Muscle of leg (tissue), 3 donors: ENCODE measurements at regions not wholly inside any gene's neighbourhood (a gene's known extent, or its start where the extent isn't known, plus 50 kb on each side); places are given as distances from the start of the nearest gene placed in this dataset.

Source experiments
- DNase-seq: peaks from one replicate; pipeline ENCODE4 v3.0.0; 2013
- H3K27ac ChIP-seq: one replicate; pipeline ENCODE4 v1.5.1; 2013; ENCODE audit warnings: mild to moderate bottlenecking, low read length, control low read depth
- H3K27me3 ChIP-seq: one replicate; pipeline ENCODE4 v1.6.1; 2013; ENCODE audit warnings: low read length; ENCODE audit not compliant: control insufficient read depth, insufficient read depth
- H3K36me3 ChIP-seq: one replicate; pipeline ENCODE4 v1.6.1; 2013; ENCODE audit warnings: low read length; ENCODE audit not compliant: control insufficient read depth, insufficient read depth
- H3K4me1 ChIP-seq: one replicate; pipeline ENCODE4 v1.6.1; 2013; ENCODE audit warnings: low read length; ENCODE audit not compliant: control insufficient read depth, insufficient read depth
- H3K4me3 ChIP-seq: one replicate; pipeline ENCODE4 v1.5.1; 2013; ENCODE audit warnings: low read length, control low read depth
- H3K9me3 ChIP-seq: replicated peaks from 2 replicates; pipeline ENCODE4 v1.6.1; 2013; ENCODE audit warnings: low read depth, low read length; ENCODE audit not compliant: control insufficient read depth
- WGBS: methylation state at CpG from one replicate; pipeline ENCODE4 v1.1.5; 2013; ENCODE audit warnings: missing lambda C conversion rate; ENCODE audit not compliant: insufficient coverage; 5-methylcytosine and 5-hydroxymethylcytosine counted together

GRCh38 chr1:218778257-218779126 is 395.2 kb upstream of the LYPLAL1 start:
- Histone ChIP-seq H3K27me3 (no peaks in the 10 kb centered on the region), H3K9me3 (no peaks in the 10 kb centered on the region), H3K4me1 (no peaks in the 10 kb centered on the region), H3K4me3 (no peak overlapping the region), H3K36me3 (no peaks in the 10 kb centered on the region), H3K27ac (no peak overlapping the region)
- WGBS: 60% methylated on average over 1 of the region's 4 CpGs
- DNase-seq: no peak

DNA sequence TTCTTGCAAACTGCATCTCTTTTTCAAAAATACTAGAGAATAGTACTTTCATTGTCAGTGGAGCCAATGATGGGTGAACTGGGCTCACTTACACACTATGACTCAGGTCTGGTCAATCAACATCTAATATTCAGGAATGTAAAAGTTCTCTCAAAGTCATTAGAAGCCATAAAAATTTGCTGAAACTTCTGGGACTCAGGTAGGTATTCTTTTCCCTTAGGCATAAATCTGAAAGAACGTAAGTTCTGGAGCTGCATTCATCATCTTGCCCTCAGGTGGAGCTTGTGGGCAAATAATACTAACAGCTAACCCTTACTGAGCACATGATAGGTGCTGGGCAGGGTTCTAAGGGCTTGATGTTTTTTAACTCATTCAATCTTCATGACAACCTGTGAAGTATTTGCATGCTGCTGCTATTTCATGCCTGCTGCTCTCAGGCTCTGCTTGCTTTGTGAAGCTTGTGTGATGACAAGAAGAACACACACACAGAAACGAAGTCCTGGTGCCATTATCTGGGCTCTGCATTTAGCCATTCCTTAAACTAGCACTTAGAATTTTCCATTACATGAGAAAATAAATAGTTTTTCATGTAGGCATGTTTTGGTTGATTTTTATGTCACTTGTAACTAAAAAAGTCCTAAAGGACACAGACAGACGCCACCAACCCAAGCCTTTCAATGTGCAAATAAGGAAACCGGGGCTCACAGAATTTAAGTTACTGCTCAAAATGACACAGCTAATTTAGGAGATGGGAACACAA is 394.2 kb upstream of the LYPLAL1 start:
- WGBS: no CpG with 5 or more reads among the region's 4 CpGs

GRCh38 chr1:218783131-218783530 is 390.5 kb upstream of the LYPLAL1 start:
- Histone ChIP-seq H3K4me3 (no peak overlapping the region), H3K36me3 (no peaks in the 10 kb centered on the region), H3K9me3 (no peaks in the 10 kb centered on the region), H3K27ac (no peak overlapping the region), H3K4me1 (peaks cover 2% of the 10 kb centered on the region), H3K27me3 (no peaks in the 10 kb centered on the region)
- WGBS: no CpG with 5 or more reads among the region's 3 CpGs
- no peak for DNase-seq

More for the DNA sequence above, 394.2 kb upstream of the LYPLAL1 start:
- Histone ChIP-seq H3K4me3 (no peak overlapping the region), H3K9me3 (no peaks in the 10 kb centered on the region), H3K27me3 (no peaks in the 10 kb centered on the region), H3K4me1 (no peaks in the 10 kb centered on the region), H3K27ac (no peak overlapping the region), H3K36me3 (no peaks in the 10 kb centered on the region)
- no peak for DNase-seq

DNA sequence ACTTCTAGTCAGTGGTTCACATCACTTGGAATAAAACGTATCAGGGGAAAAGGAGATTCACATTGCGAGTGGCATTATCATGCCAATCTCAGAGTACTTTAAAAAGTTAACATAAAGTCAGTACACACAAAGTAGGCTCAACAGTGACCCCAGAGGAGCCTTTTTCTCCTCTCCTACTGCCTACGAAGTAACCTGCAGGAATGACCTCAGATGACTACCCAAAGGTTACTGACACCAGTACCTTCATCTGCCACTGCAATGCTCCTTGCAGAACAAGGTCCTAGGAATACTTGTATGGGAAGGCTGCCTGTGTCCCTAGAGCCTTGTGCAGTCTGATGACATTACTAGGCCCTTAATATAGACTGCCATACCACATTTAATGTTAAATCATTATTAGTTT is 389.8 kb upstream of the LYPLAL1 start:
- Histone ChIP-seq H3K9me3 (no peaks in the 10 kb centered on the region), H3K27ac (no peak overlapping the region), H3K36me3 (no peaks in the 10 kb centered on the region), H3K4me3 (no peak overlapping the region), H3K27me3 (no peaks in the 10 kb centered on the region), H3K4me1 (peaks cover 2% of the 10 kb centered on the region)
- DNase-seq: no peak
- no CpG with 5 or more reads among the region's 3 CpGs for WGBS

DNA sequence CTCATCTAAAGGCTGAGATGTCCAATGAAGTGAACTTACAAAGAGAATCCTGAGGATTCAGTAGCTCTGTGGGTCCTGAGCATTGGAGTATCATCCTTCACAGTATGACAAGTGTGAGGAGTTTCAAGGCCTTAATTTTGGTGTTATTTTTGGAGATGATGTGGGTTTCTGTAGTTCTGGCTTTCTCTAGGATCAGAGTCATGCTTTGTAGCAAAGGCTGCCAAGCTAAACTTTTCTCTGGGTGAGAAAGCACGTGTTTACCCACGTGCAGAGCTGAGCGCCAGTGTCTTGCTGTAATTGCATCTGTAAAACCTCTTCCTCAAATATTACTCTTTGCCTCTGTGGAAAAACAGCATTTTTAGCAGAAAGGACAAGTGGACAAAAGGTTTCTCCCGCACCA is 387.8 kb upstream of the LYPLAL1 start:
- peak; percentile 25 for DNase-seq
- Histone ChIP-seq H3K27me3 (no peaks in the 10 kb centered on the region), H3K27ac (no peak overlapping the region), H3K4me1 (peaks cover 2% of the 10 kb centered on the region), H3K36me3 (no peaks in the 10 kb centered on the region), H3K4me3 (no peak overlapping the region), H3K9me3 (no peaks in the 10 kb centered on the region)
- no CpG with 5 or more reads among the region's 4 CpGs for WGBS

- Histone ChIP-seq H3K4me1 (peaks cover 2% of the 10 kb centered on the region), H3K9me3 (no peaks in the 10 kb centered on the region), H3K4me3 (no peak overlapping the region), H3K27ac (no peak overlapping the region), H3K36me3 (no peaks in the 10 kb centered on the region), H3K27me3 (no peaks in the 10 kb centered on the region)
- DNase-seq: no peak
- 80% methylated on average over 3 of the region's 6 CpGs for WGBS
Observed at GRCh38 chr1:218787826-218788225, 385.9 kb upstream of the LYPLAL1 start.

- Histone ChIP-seq H3K27ac (no peak overlapping the region), H3K4me1 (no peaks in the 10 kb centered on the region), H3K4me3 (no peak overlapping the region), H3K36me3 (no peaks in the 10 kb centered on the region), H3K27me3 (no peaks in the 10 kb centered on the region), H3K9me3 (no peaks in the 10 kb centered on the region)
- WGBS: no CpG with 5 or more reads among the region's 3 CpGs
- no peak for DNase-seq
Observed at GRCh38 chr1:218796773-218797172, 376.9 kb upstream of the LYPLAL1 start.

DNA sequence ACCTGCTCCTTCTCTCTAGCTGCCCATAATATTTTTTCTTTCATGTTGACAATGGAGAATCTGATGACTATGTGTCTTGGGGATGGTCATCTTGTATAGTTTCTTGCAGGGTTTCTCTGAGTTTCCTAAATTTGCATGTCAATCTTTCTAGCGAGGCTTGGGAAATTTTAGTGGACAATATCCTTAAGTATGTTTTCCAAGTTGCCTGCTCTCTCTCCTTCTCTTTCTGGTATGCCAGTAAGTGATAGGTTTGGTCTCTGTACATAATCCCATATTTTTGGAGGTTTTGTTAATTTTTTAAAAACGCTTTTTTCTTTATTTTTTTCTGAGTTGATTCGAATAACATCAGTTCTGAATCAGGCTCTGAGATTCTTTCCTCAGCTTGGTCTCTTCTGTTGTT is 370.9 kb upstream of the LYPLAL1 start:
- Histone ChIP-seq H3K36me3 (no peaks in the 10 kb centered on the region), H3K4me1 (no peaks in the 10 kb centered on the region), H3K27me3 (no peaks in the 10 kb centered on the region), H3K4me3 (no peak overlapping the region), H3K27ac (no peak overlapping the region), H3K9me3 (peaks cover 7% of the 10 kb centered on the region)
- no CpG with 5 or more reads among the region's 3 CpGs for WGBS
- no peak for DNase-seq

GRCh38 chr1:218803351-218803997 is 370.2 kb upstream of the LYPLAL1 start:
- Histone ChIP-seq H3K36me3 (no peaks in the 10 kb centered on the region), H3K9me3 (peaks cover 7% of the 10 kb centered on the region), H3K4me1 (no peaks in the 10 kb centered on the region), H3K4me3 (no peak overlapping the region), H3K27me3 (no peaks in the 10 kb centered on the region), H3K27ac (no peak overlapping the region)
- DNase-seq: no peak
- no CpG with 5 or more reads among the region's 3 CpGs for WGBS
